ENCODE measurements at regions not wholly inside any gene's neighbourhood (a gene's known extent, or its start where the extent isn't known, plus 50 kb on each side); places are given as distances from the start of the nearest gene placed in this dataset.

- TF ChIP-seq CTCF (IDR thresholded peaks at IDR 0.05): no peak
- no peak for TF ChIP-seq EZH2 (IDR thresholded peaks at IDR 0.05; ENCODE audit: borderline replicate concordance, insufficient read depth, low read depth, low read length, poor library complexity, severe bottlenecking)
These were observed 81.5 kb upstream of the THUMPD2 start for GRCh38 chr2:39860538-39860937.

Data from B cell (primary cell).